Uterus (tissue), 3 donors: ENCODE measurements at regions not wholly inside any gene's neighbourhood (a gene's known extent, or its start where the extent isn't known, plus 50 kb on each side); places are given as distances from the start of the nearest gene placed in this dataset.
"Not testable (repeated sequence)": the region's sequence is repeated elsewhere in the genome, so short reads cannot be mapped to it uniquely, and the experiment has no call there.

ENCODE experiments used
- DNase-seq, 2 donors: peaks; one replicate each; pipeline ENCODE4 v3.0.0-alpha.2; 2019 to 2020
- H3K27ac ChIP-seq, 2 donors: fragments of 200-600 bp; sonication (generic); 1 replicate in 1 of 2; 2 replicates in 1 of 2; pipeline ENCODE4 v1.5.1; 2016 to 2018
- H3K27me3 ChIP-seq, 2 donors: fragments of 200-600 bp; sonication (generic); one replicate each; pipeline ENCODE4 v1.5.1; 2018 to 2019; ENCODE audit warnings: control low read depth in 1 of 2
- H3K36me3 ChIP-seq, 2 donors: fragments of 200-600 bp; sonication (generic); one replicate each; pipeline ENCODE4 v1.5.1; 2019; ENCODE audit warnings: control low read depth in 1 of 2
- H3K4me1 ChIP-seq, 2 donors: fragments of 200-600 bp; sonication (generic); one replicate each; pipeline ENCODE4 v1.5.1; 2018 to 2019; ENCODE audit warnings: control low read depth in 1 of 2
- H3K4me3 ChIP-seq, 2 donors: fragments of 200-600 bp; sonication (generic); 1 replicate in 1 of 2; 2 replicates in 1 of 2; pipeline ENCODE4 v1.5.1; 2018 to 2019; ENCODE audit warnings: mild to moderate bottlenecking in 1 of 2
- H3K9me3 ChIP-seq, 2 donors: fragments of 200-600 bp; sonication (generic); one replicate each; pipeline ENCODE4 v1.5.1; 2019; ENCODE audit warnings: control low read depth in 1 of 2
- POLR2A ChIP-seq, 2 donors: fragments of 450-650 bp; IDR thresholded peaks; one replicate each; pipeline ENCODE4 v1.6.1; 2016; ENCODE audit warnings: antibody characterized with exemption in 2 of 2, mild to moderate bottlenecking in 1 of 2, moderate library complexity in 1 of 2
- intact Hi-C: fragments of 100-400 bp; cut with DNase I; formaldehyde crosslinking; loops from one replicate; pipeline ENCODE4 v1.15.1; 2023; ENCODE audit warnings: low total_unique reads
- TF ChIP-seq, protein P1 (sequence below), 4 experiments: fragments of 200-600 bp in 2 of 4; fragments of 450-650 bp in 2 of 4; sonication (generic) in 2 of 4; IDR thresholded peaks; one replicate each; pipeline ENCODE4 v1.5.1; 2016 to 2019; ENCODE audit warnings: antibody characterized with exemption in 4 of 4, mild to moderate bottlenecking in 2 of 4, moderate library complexity in 1 of 4
- donor health status: DM: yes; HTN: yes; CAD: no.

DNA sequence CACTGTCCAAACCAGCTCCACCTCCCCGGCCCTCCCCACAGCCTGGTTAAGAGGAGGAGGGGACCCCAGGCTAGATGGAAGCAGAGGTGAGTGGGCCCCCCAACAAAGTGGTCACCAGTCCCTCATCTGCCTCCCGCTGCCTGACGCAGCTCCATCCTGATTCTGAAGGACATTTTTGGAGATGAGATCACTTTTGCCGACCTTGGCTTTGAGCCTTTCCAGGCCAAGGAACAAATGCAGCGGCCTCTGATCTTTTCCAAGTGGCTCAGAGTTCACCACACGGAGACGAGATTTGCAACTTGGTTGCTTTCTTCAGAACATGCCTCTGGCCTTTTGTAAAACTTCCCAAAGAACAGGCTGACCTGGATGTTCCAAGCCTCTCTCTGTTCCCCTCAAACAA lies 223.1 kb downstream of the NPHP4 start:
- H3K27me3 ChIP-seq: no peaks in the 10 kb centered on the region
- TF ChIP-seq, protein P1, sequence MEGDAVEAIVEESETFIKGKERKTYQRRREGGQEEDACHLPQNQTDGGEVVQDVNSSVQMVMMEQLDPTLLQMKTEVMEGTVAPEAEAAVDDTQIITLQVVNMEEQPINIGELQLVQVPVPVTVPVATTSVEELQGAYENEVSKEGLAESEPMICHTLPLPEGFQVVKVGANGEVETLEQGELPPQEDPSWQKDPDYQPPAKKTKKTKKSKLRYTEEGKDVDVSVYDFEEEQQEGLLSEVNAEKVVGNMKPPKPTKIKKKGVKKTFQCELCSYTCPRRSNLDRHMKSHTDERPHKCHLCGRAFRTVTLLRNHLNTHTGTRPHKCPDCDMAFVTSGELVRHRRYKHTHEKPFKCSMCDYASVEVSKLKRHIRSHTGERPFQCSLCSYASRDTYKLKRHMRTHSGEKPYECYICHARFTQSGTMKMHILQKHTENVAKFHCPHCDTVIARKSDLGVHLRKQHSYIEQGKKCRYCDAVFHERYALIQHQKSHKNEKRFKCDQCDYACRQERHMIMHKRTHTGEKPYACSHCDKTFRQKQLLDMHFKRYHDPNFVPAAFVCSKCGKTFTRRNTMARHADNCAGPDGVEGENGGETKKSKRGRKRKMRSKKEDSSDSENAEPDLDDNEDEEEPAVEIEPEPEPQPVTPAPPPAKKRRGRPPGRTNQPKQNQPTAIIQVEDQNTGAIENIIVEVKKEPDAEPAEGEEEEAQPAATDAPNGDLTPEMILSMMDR (IDR thresholded peaks at IDR 0.05): no peak
- no peak for TF ChIP-seq POLR2A (IDR thresholded peaks at IDR 0.05)
- H3K36me3 ChIP-seq: no peaks in the 10 kb centered on the region
- H3K9me3 ChIP-seq: no peaks in the 10 kb centered on the region
- H3K4me3 ChIP-seq: no peak overlapping the region
- no peaks in the 10 kb centered on the region for H3K4me1 ChIP-seq
- no peak overlapping the region for H3K27ac ChIP-seq
- DNase-seq: no peak
- intact Hi-C loops: no loop called here

DNA sequence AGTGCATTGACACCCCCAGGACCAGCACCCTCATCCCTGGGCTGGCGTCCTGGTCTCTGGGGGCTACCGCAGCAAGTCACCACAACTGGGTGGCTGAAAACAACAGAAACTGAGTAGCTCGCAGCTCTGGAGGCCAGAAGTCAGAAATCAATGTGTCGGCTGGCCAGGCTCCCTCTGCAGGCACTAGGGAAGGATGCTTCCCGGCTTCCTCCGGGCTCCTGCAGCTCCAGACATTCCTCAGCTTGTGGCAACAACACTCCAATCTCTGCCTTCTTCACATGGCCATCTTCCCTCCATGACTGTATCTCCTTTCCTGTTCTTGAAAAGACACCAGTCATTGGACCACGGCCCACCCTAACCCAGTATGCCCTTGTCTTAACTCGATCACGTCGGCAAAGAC lies 224.2 kb downstream of the NPHP4 start:
- no peaks in the 10 kb centered on the region for H3K36me3 ChIP-seq
- H3K27ac ChIP-seq: no peak overlapping the region
- TF ChIP-seq POLR2A (IDR thresholded peaks at IDR 0.05): no peak
- TF ChIP-seq, protein P1 (IDR thresholded peaks at IDR 0.05): no peak
- H3K4me1 ChIP-seq: no peaks in the 10 kb centered on the region
- H3K9me3 ChIP-seq: no peaks in the 10 kb centered on the region
- no peak overlapping the region for H3K4me3 ChIP-seq
- no peak for DNase-seq
- H3K27me3 ChIP-seq: no peaks in the 10 kb centered on the region
- intact Hi-C loops: no loop called here

DNA sequence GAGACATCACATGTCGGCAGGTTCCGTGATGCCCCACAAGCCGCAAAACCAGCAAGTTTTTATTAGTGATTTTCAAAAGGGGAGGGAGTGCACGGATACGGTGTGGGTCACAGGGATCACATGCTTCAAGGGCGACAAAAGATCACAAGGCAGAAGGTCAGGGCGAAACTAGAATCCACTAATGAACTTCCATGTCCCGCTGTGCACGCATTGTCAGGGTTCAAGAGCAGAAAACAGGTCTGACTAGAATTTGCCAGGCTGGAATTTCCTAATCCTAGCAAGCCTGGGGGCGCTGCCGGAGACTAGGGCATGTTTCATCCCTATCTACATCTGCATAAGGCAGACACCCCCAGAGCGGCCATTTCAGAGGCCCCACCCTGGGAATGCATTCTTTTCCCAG lies 225.2 kb downstream of the NPHP4 start:
- DNase-seq, intact Hi-C loops, H3K27ac ChIP-seq, H3K36me3 ChIP-seq, H3K4me1 ChIP-seq, H3K27me3 ChIP-seq, H3K9me3 ChIP-seq, H3K4me3 ChIP-seq: not testable (repeated sequence)

DNA sequence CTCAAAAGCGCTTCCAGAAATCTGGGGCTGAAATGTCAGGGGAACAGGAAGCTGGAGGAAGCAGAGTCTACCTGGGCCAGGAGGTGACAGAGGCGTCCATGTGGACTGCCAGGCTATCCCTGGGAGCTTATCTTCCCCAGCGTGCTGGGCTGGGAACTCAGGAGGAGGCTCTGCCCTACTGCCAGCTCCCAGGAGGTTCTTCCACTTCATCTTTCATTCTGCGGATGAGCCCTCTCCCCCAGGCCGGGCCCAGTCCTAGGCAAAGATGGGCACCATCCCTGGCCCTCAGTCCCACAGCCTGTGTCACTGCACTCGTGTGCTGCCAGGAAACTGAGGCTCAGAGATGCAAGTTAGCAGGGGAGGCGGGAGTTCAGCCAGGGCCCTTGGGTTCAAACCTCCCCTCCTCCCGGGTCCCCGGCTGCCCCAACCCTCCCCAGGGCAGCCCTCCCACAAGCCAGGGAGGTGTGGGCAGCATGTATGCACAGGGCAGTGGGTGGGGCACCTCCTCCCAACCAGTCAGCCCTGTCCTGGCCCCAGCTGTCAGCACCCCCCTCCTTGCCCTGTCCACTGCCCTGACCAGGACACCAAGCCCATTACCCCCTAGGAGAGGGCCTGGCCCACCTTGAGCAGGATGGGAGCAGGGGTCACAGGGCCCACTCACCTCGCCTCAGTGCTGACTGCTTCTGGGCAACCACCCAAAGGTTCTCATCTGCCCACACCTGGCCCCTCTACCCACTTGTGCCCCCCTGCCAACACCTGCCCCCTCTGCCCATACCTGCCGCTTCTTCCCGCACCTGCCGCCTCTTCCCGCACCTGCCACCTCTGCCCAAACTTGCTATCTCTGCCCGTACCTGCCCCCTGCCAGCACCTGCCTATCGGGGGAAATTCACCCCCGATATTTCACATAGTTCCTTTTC lies 226.0 kb downstream of the NPHP4 start:
- no peak overlapping the region for H3K4me3 ChIP-seq
- H3K4me1 ChIP-seq: no peaks in the 10 kb centered on the region
- no peak for TF ChIP-seq POLR2A (IDR thresholded peaks at IDR 0.05)
- TF ChIP-seq, protein P1 (IDR thresholded peaks at IDR 0.05): no peak
- H3K27ac ChIP-seq: no peak overlapping the region
- H3K36me3 ChIP-seq: no peaks in the 10 kb centered on the region
- no peaks in the 10 kb centered on the region for H3K9me3 ChIP-seq
- intact Hi-C loops: no loop called here
- H3K27me3 ChIP-seq: no peaks in the 10 kb centered on the region
- DNase-seq: no peak

DNA sequence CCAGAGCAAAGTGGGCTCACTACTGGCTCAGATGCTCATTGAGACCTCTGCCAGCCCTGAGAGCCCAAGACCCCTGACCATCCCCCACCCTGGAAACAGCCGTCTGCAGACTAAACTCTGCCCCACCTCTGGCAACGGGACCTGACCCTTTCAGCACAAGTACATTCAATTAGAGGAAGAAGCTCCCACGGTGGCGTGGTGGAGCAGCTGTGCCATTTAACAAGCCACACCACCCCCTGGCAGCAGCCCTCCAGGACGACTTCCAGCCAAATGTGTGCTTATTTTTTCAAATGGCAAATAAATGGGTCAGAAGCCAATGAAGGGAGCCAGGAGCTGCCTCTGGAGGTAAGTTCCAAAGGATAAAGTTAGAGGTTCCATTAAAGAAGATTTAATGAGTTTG lies 226.7 kb downstream of the NPHP4 start:
- Histone ChIP-seq H3K4me1 (no peaks in the 10 kb centered on the region), H3K36me3 (no peaks in the 10 kb centered on the region), H3K27ac (no peak overlapping the region), H3K27me3 (no peaks in the 10 kb centered on the region), H3K4me3 (no peak overlapping the region), H3K9me3 (no peaks in the 10 kb centered on the region)
- intact Hi-C loops: no loop called here
- DNase-seq: no peak
- TF ChIP-seq POLR2A (IDR thresholded peaks at IDR 0.05): no peak
- TF ChIP-seq, protein P1 (IDR thresholded peaks at IDR 0.05): no peak
